ENCODE measurements at regions not wholly inside any gene's neighbourhood (a gene's known extent, or its start where the extent isn't known, plus 50 kb on each side); places are given as distances from the start of the nearest gene placed in this dataset.
"Not testable (repeated sequence)": the region's sequence is repeated elsewhere in the genome, so short reads cannot be mapped to it uniquely, and the experiment has no call there.

DNA sequence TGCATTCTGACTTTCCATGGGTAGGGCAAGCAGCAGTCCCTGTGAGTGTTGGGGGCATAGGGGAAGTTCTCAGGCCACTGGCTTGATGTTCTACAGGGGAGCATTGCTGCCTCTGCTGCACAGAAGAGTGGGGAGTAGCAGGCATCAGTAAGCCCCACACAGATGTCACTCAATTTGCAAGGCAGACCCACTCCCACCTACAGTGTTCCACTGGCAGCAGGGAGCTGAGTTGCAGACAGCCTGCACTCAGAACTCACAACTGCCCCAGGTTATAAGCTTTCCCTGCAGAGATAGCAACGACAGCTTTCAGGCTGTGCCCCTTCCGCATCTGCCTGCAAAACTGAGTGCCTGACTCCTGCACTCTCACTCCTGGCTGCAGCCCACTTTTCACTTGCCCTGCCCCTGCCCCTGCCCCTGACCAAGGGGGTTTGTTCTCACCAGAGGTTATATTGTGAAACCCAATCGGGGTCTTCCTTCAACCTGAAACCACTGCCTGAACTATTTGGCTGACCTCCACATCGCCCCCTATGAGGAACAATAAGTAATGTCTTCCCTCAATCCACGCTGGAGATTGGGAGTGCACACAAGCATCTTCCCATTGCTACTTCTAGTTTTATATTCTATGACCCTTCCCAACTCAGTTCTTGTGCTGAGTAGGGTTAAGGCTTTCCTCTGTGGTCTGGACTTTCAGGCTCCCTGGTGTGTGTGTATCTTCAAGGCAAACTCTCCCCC lies 227.4 kb upstream of the CXorf51B start:
- DNase-seq: no peak

DNA sequence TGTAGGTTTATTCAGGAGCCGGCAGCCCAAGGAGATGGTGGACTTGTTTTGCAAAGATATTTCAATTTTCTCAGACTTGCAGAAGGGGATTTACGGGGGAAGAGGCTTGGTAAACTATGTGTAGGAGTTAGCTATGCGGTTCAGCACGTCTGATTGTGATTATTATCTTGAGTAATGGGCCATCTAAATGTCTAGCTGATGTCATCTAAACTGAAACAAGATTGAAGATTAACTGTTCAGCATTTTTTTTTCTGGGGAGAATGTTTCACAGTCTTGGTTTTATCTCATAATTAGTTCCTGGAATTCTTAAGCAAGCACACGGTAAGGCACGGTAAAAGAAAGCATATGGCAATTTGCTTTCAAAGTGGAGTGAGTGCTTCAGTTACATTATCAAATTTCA lies 207.3 kb upstream of the CXorf51B start:
- DNase-seq: no peak

DNA sequence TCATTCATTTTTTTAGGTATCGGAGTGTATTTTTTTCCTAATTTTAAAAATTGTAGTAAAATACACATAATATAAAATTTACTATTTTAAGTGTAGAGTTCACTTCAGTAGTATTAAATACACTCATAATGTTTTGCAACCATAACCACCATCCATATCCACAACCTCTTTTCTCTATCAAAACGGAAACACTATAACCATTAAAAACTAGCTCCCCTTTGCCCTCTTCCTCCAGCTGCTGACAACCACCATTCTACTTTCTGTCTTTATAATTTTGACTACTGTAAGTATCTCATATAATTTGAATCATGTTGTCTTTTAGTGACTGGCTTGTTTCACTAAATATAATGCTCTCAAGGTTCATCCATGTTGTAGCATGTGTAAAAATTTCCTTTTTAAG lies 205.4 kb upstream of the CXorf51B start:
- DNase-seq: no peak

DNA sequence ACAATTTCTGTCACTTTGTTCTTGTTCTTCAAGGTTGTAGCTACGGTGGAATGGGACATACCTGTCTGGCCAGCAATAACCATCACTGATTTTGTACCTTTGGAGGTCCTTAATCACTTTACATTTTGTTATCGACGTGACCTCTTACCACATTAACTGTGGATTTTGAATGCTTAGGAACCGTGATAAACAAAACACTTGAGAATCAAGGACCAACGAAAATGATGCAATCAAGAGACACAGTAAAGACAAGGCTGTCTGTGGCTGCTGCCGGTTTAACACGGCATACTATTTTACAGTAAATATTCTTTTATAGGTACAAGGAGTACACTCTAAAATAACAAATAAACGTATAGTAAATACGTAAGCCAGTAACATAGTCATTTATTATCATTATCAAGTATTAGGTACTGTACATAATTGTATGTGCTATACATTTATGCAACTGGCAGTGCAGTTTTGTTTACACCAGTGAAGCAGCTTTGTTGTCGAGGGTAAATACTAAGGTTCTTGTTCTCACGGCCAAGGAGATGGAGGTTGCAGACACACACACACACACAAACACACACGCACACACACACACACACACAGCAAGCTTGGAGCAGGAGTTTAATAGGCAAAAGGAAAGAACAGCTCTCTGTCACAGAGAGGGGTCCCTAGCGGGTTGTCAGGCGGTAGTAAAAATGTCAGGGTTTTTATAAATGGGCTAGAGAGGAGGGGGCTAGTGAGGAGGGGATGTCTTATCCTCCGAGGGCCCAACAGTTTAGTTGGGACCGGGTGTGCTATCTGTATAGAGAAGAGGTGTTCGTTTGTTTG lies 194.7 kb upstream of the CXorf51B start:
- no peak for DNase-seq

DNA sequence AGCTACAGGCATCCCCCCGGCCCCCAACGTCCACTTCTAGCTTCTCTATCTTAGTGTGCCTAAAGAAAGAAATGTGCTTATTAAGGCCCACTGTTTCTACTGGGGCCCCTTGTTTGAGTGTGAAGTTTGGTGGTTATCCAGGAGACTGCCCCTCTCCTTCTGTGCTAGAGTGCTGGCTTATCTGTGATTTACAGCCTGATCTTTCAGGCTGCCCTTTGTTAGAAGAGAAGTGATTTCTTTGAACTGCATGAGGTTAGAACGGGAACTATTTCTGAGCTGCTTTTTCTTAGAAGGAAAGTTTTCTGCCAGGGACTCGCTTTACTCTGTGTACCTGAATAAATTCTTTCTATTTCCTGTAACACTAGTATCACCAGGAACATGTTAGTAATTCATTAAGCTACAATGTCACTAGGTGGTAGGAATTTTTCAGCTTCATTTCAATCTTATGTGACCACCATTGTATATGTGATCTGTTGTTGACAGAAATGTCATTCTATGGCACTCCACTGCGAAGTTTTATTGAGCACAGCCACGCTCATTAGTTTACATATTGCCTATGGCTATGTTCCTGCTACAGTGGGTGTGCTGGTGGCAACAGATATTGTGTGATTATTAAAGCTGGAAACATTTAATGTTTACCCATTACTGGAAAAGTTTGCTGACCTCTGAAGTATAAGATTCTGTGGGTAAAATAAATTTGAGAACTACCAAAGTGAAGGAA lies 193.8 kb upstream of the CXorf51B start:
- no peak for DNase-seq

DNA sequence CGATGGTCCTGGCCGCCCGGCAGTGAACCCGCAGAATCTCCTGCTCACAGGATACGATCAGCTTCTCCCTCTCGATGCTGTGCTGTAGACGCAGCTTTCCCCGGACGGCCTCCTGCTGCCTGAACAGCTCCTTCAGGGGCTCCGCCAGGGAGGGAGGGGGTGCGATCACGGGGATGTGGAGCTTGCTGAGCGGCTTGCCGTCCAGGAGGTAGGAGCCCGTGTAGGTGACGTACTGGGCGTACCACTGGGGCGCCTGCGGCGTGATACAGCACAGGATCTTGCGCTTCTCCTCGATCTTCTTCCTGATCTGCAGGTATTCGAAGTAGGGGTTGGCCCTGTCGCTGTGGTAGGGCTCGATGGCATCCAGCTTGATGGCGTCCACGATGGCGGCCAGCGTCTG lies 189.6 kb upstream of the CXorf51B start:
- not testable (repeated sequence) for DNase-seq

DNA sequence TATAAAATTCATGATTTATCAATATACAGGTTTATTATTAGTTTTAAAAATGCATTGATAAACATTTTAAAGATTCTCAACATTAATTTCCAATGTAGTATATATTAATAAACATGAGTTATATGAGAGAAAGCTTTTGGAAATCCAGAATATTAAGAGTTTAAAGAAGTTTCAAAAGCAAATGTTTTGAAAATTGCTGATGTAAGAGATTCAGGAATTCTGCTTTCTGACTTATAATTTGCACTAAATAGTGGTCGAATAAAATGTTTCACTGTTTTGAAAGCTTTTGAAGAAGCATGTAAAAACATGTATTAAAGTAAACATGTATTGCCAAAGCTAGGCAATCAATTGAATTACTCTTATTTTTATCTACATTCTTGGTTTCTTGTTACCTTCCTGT lies 151.2 kb upstream of the CXorf51B start:
- DNase-seq: no peak

DNA sequence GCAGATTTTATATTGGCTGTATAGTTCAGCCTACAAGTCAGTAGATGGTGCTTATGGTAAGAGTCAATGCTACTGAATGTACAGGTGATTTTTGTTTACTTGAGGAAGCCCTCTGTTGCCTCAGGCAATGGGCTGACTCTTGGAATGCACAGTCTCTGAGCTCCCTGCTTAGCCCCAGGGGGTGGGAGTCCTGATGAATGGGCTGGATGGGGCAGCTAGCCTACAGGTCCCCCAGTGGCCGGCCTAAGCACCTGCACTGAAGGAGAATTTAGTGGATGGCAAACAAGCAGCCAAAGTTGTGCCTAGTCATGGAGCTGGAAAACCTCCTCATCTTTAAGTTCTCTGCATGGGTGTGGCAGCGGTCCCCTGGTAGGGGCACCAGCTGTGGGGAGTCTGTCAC lies 101.8 kb upstream of the CXorf51B start:
- no peak for DNase-seq

DNA sequence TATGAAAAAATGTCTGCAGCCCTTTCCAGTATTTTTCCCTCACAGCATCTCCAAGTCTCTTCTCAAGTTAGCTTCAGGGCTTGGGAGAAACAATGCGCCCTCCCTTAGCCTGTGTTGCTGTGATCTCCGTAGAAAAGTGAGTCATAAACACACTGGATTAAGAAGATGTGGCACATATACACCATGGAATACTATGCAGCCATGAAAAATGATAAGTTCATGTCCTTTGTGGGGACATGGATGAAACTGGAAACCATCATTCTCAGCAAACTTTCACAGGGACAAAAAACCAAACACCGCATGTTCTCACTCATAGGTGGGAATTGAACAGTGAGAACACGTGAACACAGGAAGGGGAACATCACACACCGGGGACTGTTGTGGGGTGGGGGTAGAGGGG lies 100.7 kb upstream of the CXorf51B start:
- not testable (repeated sequence) for DNase-seq

DNA sequence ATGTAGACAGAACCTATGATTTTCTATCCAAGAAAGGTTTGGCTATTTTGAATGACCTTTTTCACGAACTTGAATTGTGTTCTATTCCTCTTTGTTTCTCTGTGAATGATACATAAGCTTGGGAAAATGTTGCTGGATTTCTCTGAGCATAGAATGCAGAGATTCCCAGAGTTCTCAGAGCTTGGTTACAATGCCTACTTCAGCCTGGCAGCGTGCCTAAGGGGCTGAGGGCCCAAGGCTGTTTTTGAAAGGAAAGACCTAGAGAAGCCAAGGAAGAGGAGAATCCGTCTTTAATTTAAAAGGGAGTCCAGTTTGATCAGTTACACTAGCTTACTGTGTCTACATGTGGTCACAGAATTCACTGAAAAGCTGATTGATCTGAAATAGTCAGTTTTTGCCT lies 55.3 kb upstream of the CXorf51B start:
- peak in 1 of 14 donors; percentile 2 for DNase-seq

DNA sequence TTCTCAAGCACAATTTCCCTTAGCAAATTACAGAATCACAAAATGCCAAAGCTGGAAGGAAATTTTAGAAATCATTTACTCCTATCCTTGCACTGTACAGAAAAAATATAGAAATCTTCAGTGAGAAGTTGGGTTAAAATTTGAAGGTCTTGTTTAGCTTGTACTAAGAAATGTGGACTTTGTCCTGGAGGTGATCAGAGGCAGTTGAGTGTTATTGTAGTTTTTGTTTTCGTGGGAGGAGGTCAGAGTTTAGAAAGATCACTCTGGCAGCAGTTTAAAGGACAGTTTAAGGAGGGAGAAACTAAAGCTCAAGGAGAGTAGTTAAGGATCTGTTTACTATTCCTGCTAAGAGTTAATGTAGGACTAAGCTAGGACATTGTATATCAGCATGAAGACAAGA lies 54.4 kb upstream of the CXorf51B start:
- DNase-seq: no peak

Measured in C1 segment of cervical spinal cord (tissue), 14 donors.